ENCODE measurements at regions not wholly inside any gene's neighbourhood (a gene's known extent, or its start where the extent isn't known, plus 50 kb on each side); places are given as distances from the start of the nearest gene placed in this dataset.

- TF ChIP-seq EZH2phosphoT487 (IDR thresholded peaks at IDR 0.05; ENCODE audit: low read depth, severe bottlenecking, unreplicated experiment) (no peak), CTCF (IDR thresholded peaks at IDR 0.05; ENCODE audit: poor library complexity) (no peak), EZH2 (IDR thresholded peaks at IDR 0.05; ENCODE audit: borderline replicate concordance) (no peak)
Observed at GRCh38 chr20:55540013-55540412, 465.3 kb downstream of the CBLN4 start.
